Esophagus squamous epithelium (tissue), 5 donors: ENCODE measurements at regions not wholly inside any gene's neighbourhood (a gene's known extent, or its start where the extent isn't known, plus 50 kb on each side); places are given as distances from the start of the nearest gene placed in this dataset.

Source experiments
- DNase-seq: peaks from one replicate; lab custom pipeline; 2025; lab: John Stamatoyannopoulos, UW
- H3K27ac ChIP-seq, 4 donors: fragments of 200-600 bp; sonication (generic); one replicate each; pipeline ENCODE4 v1.5.1; 2016 to 2019; ENCODE audit warnings: mild to moderate bottlenecking in 1 of 4
- H3K27me3 ChIP-seq, 4 donors: fragments of 200-600 bp; sonication (generic); 1 replicate in 3 of 4; 2 replicates in 1 of 4; pipeline versions ENCODE4 v1.5.1 to v1.6.0; 2017 to 2021; ENCODE audit warnings: antibody characterized with exemption in 1 of 4
- H3K36me3 ChIP-seq, 3 donors: fragments of 200-600 bp; sonication (generic); one replicate each; pipeline ENCODE4 v1.5.1; 2016 to 2019
- H3K4me1 ChIP-seq, 3 donors: fragments of 200-600 bp; sonication (generic); one replicate each; pipeline ENCODE4 v1.5.1; 2017 to 2019
- H3K4me3 ChIP-seq, 4 donors: fragments of 200-600 bp; sonication (generic); 1 replicate in 3 of 4; 2 replicates in 1 of 4; pipeline ENCODE4 v1.5.1; 2016 to 2019; ENCODE audit warnings: mild to moderate bottlenecking in 2 of 4, moderate library complexity in 1 of 4
- H3K9me3 ChIP-seq, 3 donors: fragments of 200-600 bp; sonication (generic); one replicate each; pipeline ENCODE4 v1.5.1; 2016 to 2019
- POLR2A ChIP-seq, 4 donors: fragments of 450-650 bp; IDR thresholded peaks; one replicate each; pipeline ENCODE4 v1.6.1; 2017; ENCODE audit warnings: antibody characterized with exemption in 4 of 4, mild to moderate bottlenecking in 4 of 4, moderate library complexity in 3 of 4
- WGBS, 2 donors: methylation state at CpG; one replicate each; pipeline ENCODE4 v1.1.5; 2018; 5-methylcytosine and 5-hydroxymethylcytosine counted together
- intact Hi-C: fragments of 100-400 bp; cut with DNase I; formaldehyde crosslinking; loops from one replicate; pipeline ENCODE4 v1.15.0; 2022
- TF ChIP-seq, protein P1 (sequence below), 6 experiments: fragments of 450-650 bp in 4 of 6; fragments of 200-600 bp in 2 of 6; sonication (generic) in 2 of 6; IDR thresholded peaks; one replicate each; pipeline ENCODE4 v1.5.1; 2016 to 2019; ENCODE audit warnings: antibody characterized with exemption in 6 of 6, mild to moderate bottlenecking in 4 of 6, moderate library complexity in 4 of 6
- donor health status: DM: yes; HTN: yes; CAD: no.

DNA sequence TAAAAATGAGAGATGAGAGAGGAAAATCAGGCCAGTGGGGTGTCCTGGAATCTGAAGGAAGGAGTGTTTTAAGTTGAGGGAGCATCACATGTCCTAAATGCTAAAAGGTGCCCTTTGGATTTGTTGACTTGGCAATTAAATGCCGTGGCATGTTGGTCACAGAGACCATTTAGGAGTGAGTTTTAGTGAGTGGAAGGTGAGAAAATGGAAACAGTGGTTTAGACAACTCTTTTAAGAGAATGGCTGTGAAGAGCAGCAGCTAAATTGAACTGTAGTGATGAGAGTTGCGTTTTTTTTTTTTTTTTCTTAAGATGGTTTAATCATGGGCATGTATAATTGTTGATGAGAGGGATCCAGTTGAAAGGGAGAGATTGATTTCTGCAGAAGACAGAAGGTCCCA lies 95.0 kb downstream of the S1PR1 start:
- Histone ChIP-seq H3K4me1 (no peaks in the 10 kb centered on the region), H3K36me3 (no peaks in the 10 kb centered on the region), H3K9me3 (no peaks in the 10 kb centered on the region), H3K27ac (no peak overlapping the region), H3K4me3 (no peak overlapping the region), H3K27me3 (no peaks in the 10 kb centered on the region)
- DNase-seq = no peak
- 75 to 81% methylated on average over 2 of the region's 2 CpGs for WGBS, 2 donors
- intact Hi-C loops = no loop called here
- TF ChIP-seq, protein P1, sequence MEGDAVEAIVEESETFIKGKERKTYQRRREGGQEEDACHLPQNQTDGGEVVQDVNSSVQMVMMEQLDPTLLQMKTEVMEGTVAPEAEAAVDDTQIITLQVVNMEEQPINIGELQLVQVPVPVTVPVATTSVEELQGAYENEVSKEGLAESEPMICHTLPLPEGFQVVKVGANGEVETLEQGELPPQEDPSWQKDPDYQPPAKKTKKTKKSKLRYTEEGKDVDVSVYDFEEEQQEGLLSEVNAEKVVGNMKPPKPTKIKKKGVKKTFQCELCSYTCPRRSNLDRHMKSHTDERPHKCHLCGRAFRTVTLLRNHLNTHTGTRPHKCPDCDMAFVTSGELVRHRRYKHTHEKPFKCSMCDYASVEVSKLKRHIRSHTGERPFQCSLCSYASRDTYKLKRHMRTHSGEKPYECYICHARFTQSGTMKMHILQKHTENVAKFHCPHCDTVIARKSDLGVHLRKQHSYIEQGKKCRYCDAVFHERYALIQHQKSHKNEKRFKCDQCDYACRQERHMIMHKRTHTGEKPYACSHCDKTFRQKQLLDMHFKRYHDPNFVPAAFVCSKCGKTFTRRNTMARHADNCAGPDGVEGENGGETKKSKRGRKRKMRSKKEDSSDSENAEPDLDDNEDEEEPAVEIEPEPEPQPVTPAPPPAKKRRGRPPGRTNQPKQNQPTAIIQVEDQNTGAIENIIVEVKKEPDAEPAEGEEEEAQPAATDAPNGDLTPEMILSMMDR (IDR thresholded peaks at IDR 0.05) = no peak
- TF ChIP-seq POLR2A (IDR thresholded peaks at IDR 0.05) = no peak

DNA sequence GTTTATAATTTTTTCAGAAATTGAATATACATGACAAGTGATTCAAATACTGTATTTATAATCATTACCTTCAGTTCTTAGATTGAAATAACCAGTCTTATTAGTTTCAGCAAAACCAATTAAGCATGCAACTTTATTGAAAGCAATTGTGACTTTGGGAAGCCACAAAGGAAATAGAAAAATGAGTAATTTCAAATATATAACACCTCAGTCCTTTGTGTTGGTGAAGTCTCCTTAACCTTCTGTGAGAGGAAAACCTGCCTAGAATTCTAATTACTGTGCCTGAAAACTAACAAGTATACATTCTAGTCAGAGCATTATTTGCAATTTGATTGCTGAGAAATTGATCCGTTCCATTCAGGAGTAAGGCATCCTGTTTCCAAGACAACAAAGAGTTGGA lies 95.8 kb downstream of the S1PR1 start:
- no peak overlapping the region for H3K27ac ChIP-seq
- H3K4me3 ChIP-seq = no peak overlapping the region
- H3K36me3 ChIP-seq = no peaks in the 10 kb centered on the region
- DNase-seq = no peak
- H3K9me3 ChIP-seq = no peaks in the 10 kb centered on the region
- TF ChIP-seq POLR2A (IDR thresholded peaks at IDR 0.05) = no peak
- TF ChIP-seq, protein P1 (IDR thresholded peaks at IDR 0.05) = no peak
- no peaks in the 10 kb centered on the region for H3K27me3 ChIP-seq
- H3K4me1 ChIP-seq = no peaks in the 10 kb centered on the region
- intact Hi-C loops = no loop called here
- 55 to 58% methylated on average over 1 of the region's 1 CpG for WGBS, 2 donors

DNA sequence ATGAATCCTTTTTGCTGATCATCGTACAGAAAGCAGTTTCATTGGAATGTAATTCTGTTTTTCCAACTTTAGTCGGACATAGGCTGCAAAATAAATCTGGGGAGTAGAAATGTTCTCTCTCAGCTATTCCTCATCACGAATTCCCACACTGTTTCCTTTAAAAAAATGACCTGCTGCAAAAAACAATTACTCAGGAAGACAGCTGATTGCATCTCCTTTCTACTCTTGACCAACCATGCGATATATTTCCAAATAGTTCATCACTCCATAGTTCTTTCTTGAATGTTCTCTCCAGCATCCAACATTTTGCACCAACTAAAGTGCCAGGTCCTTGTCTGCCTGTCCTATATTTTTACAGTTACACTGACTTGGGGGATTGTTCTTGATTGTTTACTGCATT lies 96.4 kb downstream of the S1PR1 start:
- Histone ChIP-seq H3K9me3 (no peaks in the 10 kb centered on the region), H3K36me3 (no peaks in the 10 kb centered on the region), H3K4me1 (no peaks in the 10 kb centered on the region), H3K27me3 (no peaks in the 10 kb centered on the region), H3K27ac (no peak overlapping the region), H3K4me3 (no peak overlapping the region)
- intact Hi-C loops = no loop called here
- 58 to 70% methylated on average over 4 of the region's 4 CpGs for WGBS, 2 donors
- no peak for TF ChIP-seq POLR2A (IDR thresholded peaks at IDR 0.05)
- TF ChIP-seq, protein P1 (IDR thresholded peaks at IDR 0.05) = no peak
- no peak for DNase-seq

- TF ChIP-seq, protein P1 (IDR thresholded peaks at IDR 0.05) = no peak
- no peak for TF ChIP-seq POLR2A (IDR thresholded peaks at IDR 0.05)
- DNase-seq = no peak
- Histone ChIP-seq H3K27me3 (no peaks in the 10 kb centered on the region), H3K27ac (no peak overlapping the region), H3K36me3 (no peaks in the 10 kb centered on the region), H3K9me3 (peaks cover 0 to 9% (median 0%) of the 10 kb centered on the region in 3 donors), H3K4me3 (no peak overlapping the region), H3K4me1 (no peaks in the 10 kb centered on the region)
- WGBS, 2 donors = 50 to 92% methylated on average over 1 of the region's 1 CpG
- intact Hi-C loops = no loop called here
Measured at GRCh38 chr1:101337968-101338367, 101.1 kb downstream of the S1PR1 start.

- TF ChIP-seq, protein P1 (IDR thresholded peaks at IDR 0.05) = no peak
- TF ChIP-seq POLR2A (IDR thresholded peaks at IDR 0.05) = no peak
- no peaks in the 10 kb centered on the region for H3K4me1 ChIP-seq
- no peak overlapping the region for H3K4me3 ChIP-seq
- no peaks in the 10 kb centered on the region for H3K27me3 ChIP-seq
- no peaks in the 10 kb centered on the region for H3K36me3 ChIP-seq
- intact Hi-C loops = no loop called here
- WGBS, 2 donors = 62 to 74% methylated on average over 5 of the region's 5 CpGs
- no peak for DNase-seq
- peaks cover 0 to 9% (median 0%) of the 10 kb centered on the region in 3 donors for H3K9me3 ChIP-seq
- H3K27ac ChIP-seq = no peak overlapping the region
Measured at GRCh38 chr1:101338714-101339430, 102.1 kb downstream of the S1PR1 start.
